HEK293T (cell line): ENCODE measurements at regions not wholly inside any gene's neighbourhood (a gene's known extent, or its start where the extent isn't known, plus 50 kb on each side); places are given as distances from the start of the nearest gene placed in this dataset.

ENCODE experiments used
- BHLHE40 ChIP-seq: fragments of 450-650 bp; IDR thresholded peaks from 2 replicates; pipeline ENCODE4 v1.6.1; 2016; ENCODE audit warnings: mild to moderate bottlenecking, moderate library complexity, borderline replicate concordance
- FOXM1 ChIP-seq: fragments of 450-650 bp; IDR thresholded peaks from 2 replicates; pipeline ENCODE4 v1.6.1; 2017; ENCODE audit warnings: mild to moderate bottlenecking, borderline replicate concordance

GRCh38 chr5:87627363-87627762 is 214.6 kb upstream of the CCNH start:
- TF ChIP-seq FOXM1 = no peak
- no peak for TF ChIP-seq BHLHE40
